HuH-7.5 (cell line): ENCODE measurements at regions not wholly inside any gene's neighbourhood (a gene's known extent, or its start where the extent isn't known, plus 50 kb on each side); places are given as distances from the start of the nearest gene placed in this dataset.

Experiments
- DNase-seq: peaks from one replicate; pipeline ENCODE4 v3.0.0; 2011; ENCODE audit warnings: low spot score

GRCh38 chr3:39750712-39751111 lies 58.7 kb upstream of the MYRIP start:
- no peak for DNase-seq

DNA sequence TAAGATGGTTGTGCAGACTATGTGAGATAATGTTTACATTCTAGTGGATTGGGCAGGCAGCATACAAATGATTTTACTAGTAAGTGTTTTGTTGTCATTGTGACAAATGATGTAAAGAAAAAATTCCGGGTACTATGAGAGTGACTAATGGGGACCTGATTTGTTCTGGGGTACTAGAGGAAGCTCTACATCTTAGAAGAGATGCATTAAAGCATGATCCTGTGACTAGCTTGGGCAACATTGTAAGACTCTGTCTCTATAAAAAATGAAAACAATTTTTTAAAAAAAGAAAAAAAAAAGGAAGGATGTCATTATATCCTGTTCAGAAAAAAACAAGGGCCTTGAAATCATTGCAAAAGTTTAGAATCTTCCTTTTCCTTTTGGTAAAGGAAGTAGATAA lies 58.1 kb upstream of the MYRIP start:
- DNase-seq, result no peak

DNA sequence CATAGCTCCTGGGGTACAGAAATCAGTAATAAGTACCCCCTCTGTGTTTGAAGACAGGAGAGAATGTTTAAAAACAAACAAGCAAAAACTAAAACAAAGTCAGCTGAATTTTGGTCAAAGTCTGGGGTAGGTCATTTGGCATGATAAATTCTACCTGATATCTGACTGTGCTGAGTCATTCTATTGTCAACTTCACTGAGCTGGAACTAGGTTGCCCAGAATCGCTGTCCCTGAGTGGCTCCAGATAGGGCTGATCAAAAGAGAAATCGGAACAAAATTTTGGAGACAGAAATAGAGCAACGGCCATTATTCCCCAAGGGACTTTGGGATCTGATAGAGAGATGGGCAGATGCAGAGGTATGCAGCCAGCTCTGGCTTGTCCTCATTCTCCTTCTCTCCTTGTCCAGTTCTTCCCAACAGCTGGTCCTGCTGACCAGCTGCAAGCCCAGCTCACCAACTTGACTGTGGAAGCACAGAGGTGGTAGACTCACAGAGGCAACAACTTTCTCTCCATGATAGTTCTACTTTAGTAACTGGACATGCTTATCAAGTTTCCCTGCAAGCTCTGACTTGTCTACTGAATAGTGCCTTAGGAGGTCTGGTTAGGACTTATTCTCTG lies 57.3 kb upstream of the MYRIP start:
- DNase-seq, result no peak

DNA sequence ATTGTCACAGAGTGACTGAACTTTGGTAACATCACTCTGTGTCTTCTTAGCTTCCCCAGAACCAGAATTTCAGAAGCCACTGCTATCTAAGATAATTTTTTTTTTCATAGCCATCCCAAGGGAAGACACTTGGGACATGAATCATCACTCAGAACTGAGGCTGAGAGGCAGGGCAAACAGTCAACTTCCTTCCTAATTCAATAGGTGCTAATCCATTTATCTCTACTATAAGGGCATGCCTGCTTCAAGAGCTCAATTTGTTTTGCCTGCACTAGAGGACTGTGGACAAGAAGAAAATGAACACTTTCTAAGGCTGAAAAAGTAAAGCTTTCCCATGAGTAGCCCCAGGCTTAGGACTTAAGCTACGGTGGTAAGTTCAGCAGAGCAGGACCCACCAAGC lies 56.7 kb upstream of the MYRIP start:
- DNase-seq, result no peak

DNA sequence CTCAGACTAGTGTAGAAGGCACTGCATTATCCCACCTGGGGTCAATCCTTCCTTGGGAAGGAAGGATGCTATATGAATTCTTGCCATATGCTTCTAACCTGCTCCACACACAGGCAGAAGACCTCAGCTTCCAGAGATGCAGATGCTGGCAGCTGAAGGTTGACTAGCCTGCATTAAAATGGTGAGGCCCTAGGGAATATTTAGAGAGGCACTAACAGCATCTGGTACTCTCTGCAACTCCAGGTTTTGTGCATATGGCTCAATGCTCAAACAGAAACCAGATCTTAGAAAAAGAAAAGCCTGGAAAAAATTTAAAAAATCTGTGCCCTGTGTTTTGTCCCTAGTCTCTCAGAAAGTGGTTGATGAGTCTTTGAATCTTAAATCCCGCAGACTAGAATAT lies 56.0 kb upstream of the MYRIP start:
- DNase-seq, result no peak

GRCh38 chr3:39754549-39754948 lies 54.9 kb upstream of the MYRIP start:
- DNase-seq, result no peak

GRCh38 chr3:39755100-39755499 lies 54.3 kb upstream of the MYRIP start:
- DNase-seq, result no peak

DNA sequence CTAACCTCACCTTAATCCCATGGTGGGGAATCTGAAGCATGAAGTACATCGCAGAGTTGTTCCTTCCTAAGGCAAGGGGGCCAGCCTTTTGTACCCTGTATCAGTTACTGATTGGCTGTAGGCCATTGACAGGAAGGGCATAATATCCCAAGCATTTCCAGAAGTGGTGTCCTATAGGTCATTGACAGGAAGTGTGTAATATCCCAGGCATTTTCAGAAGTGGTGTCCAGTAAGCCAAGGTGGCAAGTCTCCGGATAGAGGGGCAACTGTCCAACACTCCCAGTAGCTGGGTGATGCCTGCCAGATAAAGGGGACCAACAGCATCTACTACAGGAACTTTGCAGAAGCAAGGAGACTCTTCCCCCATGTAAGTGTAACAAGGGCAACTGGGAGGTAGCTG lies 52.1 kb upstream of the MYRIP start:
- no peak for DNase-seq
